ENCODE measurements at regions not wholly inside any gene's neighbourhood (a gene's known extent, or its start where the extent isn't known, plus 50 kb on each side); places are given as distances from the start of the nearest gene placed in this dataset.

GRCh38 chr10:55628260-55628701, 732.8 kb downstream of the ZWINT start:
- TF ChIP-seq CTCF (IDR thresholded peaks at IDR 0.05; ENCODE audit: control extremely low read depth in 1 of 3, insufficient read depth in 1 of 3, low read depth in 1 of 3, low read length in 3 of 3) (peak; percentile 9 to 30 (median 12); a peak in 3 of 4 replicates), SIN3A (conservative IDR thresholded peaks at IDR 0.05 in 1 of 2, IDR thresholded peaks at IDR 0.05 in 1 of 2; ENCODE audit: low read depth in 1 of 2, low read length in 2 of 2) (no peak), EZH2 (IDR thresholded peaks at IDR 0.05; ENCODE audit: low read depth, low read length, severe bottlenecking) (peak; percentile 38), POLR2AphosphoS5 (IDR thresholded peaks at IDR 0.05; ENCODE audit: low read depth, low read length) (no peak), RAD21 (IDR thresholded peaks at IDR 0.05 in 1 of 2, conservative IDR thresholded peaks at IDR 0.05 in 1 of 2; ENCODE audit: low read depth in 2 of 2, low read length in 2 of 2) (peak in 1 of 2 experiments; percentile 22; a peak in 1 of 4 replicates), ATF2 (IDR thresholded peaks at IDR 0.05; ENCODE audit: low read length) (no peak), YY1 (IDR thresholded peaks at IDR 0.05; ENCODE audit: low read depth, low read length) (no peak), RFX5 (IDR thresholded peaks at IDR 0.05; ENCODE audit: borderline replicate concordance, low read depth, low read length) (no peak), TAF1 (IDR thresholded peaks at IDR 0.05; ENCODE audit: low read depth, low read length) (peak; percentile 41; the same call in 1 of the 2 replicates), JUND (IDR thresholded peaks at IDR 0.05; ENCODE audit: low read length) (no peak), KDM1A (IDR thresholded peaks at IDR 0.05; ENCODE audit: borderline replicate concordance, low read length) (no peak)
- TF ChIP-seq, protein P1, sequence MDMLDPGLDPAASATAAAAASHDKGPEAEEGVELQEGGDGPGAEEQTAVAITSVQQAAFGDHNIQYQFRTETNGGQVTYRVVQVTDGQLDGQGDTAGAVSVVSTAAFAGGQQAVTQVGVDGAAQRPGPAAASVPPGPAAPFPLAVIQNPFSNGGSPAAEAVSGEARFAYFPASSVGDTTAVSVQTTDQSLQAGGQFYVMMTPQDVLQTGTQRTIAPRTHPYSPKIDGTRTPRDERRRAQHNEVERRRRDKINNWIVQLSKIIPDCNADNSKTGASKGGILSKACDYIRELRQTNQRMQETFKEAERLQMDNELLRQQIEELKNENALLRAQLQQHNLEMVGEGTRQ (IDR thresholded peaks at IDR 0.05; ENCODE audit: low read length), result no peak
- TF ChIP-seq, protein P2, sequence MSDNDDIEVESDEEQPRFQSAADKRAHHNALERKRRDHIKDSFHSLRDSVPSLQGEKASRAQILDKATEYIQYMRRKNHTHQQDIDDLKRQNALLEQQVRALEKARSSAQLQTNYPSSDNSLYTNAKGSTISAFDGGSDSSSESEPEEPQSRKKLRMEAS (IDR thresholded peaks at IDR 0.05), result peak; percentile 37; the same call in 1 of the 2 replicates

Measured in H1 (cell line).